GM12873 (cell line): ENCODE measurements at regions not wholly inside any gene's neighbourhood (a gene's known extent, or its start where the extent isn't known, plus 50 kb on each side); places are given as distances from the start of the nearest gene placed in this dataset.

ENCODE experiments used
- TF ChIP-seq, protein P1 (sequence below): IDR thresholded peaks from 2 replicates; pipeline ENCODE4 v1.5.1; 2012; ENCODE audit warnings: low read depth, mild to moderate bottlenecking, moderate library complexity, low read length, control low read depth; ENCODE audit not compliant: insufficient read depth; ENCODE audit errors: missing control alignments

DNA sequence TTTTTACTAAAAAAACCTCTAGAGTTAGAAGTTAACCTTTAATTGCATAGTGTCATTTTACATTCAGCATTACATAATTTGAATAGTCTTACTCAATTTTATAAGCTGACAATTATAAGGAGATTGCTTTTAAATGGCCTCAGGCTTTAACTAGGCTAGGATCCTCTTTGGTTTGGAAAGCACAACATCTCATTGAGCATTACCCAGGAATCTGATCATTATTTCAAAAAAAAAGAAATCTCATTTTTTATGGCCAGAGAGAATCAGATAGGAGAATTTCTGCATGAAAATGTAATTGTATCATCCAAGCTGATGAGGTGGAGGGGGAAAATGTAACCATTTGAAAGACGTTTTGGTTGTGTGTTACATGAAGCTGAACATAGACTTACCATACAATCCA is 324.9 kb upstream of the POT1 start:
- TF ChIP-seq, protein P1, sequence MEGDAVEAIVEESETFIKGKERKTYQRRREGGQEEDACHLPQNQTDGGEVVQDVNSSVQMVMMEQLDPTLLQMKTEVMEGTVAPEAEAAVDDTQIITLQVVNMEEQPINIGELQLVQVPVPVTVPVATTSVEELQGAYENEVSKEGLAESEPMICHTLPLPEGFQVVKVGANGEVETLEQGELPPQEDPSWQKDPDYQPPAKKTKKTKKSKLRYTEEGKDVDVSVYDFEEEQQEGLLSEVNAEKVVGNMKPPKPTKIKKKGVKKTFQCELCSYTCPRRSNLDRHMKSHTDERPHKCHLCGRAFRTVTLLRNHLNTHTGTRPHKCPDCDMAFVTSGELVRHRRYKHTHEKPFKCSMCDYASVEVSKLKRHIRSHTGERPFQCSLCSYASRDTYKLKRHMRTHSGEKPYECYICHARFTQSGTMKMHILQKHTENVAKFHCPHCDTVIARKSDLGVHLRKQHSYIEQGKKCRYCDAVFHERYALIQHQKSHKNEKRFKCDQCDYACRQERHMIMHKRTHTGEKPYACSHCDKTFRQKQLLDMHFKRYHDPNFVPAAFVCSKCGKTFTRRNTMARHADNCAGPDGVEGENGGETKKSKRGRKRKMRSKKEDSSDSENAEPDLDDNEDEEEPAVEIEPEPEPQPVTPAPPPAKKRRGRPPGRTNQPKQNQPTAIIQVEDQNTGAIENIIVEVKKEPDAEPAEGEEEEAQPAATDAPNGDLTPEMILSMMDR, result no peak

DNA sequence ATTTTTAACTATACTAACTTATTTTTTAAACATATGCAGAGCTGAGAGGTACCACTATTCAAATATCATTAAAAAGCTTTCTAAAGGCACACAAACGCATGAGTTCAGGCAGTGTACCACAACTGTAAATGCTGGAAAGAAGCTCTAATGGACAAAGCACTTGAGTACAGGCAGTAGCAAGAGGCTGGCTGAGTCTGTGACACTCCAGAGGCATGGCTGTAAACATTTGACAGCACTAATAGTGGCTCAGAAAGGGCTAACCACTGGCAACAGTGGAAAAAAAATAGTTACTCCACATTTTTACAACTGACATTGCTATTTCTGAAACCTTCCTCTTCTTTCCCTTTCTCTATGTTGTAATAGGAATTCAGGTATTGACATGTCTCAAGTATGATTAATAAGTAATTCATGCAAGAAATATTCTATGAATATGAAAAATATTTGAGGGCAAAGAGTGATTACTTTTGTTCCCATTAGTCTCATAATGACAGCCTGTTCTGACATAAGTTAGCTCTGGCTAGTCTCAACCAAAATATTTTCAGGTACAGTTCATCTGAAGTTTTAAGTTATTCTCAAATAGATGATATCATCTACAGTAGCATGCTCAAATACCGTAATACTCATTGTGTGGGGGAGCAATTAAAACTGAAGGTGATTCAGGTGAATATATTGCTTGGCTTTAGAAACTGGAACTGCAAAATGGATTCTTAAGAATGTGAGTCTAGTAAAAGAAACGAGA is 324.0 kb upstream of the POT1 start:
- TF ChIP-seq, protein P1, result no peak

DNA sequence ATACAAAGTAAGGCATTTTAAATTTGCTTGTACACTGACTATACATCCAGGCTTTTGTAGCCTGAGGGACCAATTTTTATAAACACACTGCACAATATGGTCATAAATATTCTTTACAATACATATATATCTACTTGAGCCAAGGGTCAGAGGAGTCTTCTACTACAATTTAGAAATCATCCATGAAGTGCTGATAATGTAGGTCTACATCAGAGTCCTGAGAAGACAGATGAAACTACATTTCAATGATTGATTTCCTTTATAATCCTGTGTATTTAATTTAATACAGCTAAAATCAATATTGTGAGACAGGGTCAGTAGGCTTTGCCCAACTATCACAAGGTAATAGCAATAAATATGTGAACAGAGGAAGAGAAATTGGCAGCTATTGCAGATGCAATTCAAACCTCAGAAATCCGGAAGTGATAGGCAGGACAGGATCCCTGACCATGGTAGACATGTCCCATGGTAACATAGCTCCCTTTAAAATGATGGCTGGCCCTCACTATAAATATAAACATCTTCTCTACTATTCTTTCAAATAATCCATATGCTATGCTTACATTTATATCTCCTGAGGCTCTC is 318.0 kb upstream of the POT1 start:
- TF ChIP-seq, protein P1, result no peak

DNA sequence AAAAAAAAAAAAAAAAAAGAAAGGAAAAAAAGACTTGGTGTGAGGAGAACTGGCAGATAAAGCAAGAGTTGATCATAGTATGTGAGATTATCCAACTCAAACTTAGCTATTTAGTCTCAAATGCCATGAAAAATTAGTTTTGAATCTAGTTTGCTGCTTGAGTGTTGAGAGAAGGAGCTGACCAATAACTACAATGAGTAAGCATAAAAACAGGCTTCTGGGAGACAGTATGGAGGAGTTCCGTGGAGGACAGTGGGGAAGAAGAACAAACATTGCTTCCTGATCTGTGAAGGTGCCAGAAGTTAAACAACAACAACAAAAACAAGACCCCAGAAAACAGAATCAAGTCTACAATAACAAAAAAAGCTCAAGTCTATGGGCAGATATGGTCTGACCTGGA is 317.1 kb upstream of the POT1 start:
- TF ChIP-seq, protein P1, result no peak

DNA sequence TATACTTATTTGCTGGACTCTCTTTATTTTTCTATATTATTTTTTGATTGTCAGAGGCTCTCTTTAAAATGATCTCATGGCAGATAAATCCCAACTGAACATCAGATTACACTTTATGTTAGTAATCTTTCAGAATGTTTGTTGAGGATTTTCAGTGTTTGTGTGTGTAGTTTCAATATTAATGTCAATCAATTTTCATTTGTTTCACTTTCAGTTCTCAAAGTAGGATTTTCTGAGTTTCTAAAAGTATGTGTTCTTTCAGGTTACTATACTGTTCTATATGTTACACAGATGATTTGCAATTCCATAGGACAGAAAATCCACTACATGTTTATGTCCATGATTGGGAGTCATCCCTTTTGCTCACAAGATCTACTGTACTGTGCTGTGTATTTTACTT is 311.9 kb upstream of the POT1 start:
- TF ChIP-seq, protein P1, result no peak

DNA sequence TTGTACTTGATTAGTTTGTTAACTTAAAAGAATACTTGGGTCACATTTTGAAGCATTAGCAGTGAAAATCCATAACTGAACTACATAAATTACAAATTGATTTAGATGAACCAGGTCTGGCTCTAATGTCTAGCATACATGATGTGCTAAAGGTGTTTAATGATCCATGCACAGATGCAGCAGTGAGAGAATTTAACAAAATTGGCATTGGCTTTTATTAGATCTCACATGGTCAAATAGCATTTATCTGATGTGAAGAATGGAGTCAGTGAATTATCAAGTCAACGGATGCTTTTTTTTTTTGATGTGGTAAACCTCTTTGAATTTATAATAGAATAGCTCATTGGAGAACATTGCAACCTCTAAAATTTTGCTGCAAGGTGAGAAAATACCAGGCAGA is 293.0 kb upstream of the POT1 start:
- TF ChIP-seq, protein P1, result no peak

DNA sequence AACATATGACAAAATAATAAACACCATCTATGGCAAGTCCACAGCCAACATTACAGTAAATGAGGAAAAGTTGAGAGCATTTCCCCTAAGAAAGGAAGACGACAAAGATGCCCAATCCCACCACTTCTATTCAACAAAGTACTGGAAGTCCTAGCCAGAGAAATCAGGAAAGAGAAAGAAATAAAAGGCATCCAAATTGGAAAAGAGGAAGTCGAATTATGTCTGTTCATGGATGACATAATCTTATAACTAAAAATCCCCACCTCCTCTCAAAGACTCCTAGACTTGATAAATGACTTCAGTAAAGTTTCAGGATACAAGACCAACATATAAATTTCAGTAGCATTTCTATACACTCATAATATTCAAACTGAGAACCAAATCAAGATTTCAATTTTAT is 288.5 kb upstream of the POT1 start:
- TF ChIP-seq, protein P1, result no peak
